ENCODE measurements at regions not wholly inside any gene's neighbourhood (a gene's known extent, or its start where the extent isn't known, plus 50 kb on each side); places are given as distances from the start of the nearest gene placed in this dataset.

GRCh38 chr9:18015116-18015515 is 436.2 kb downstream of the SH3GL2 start:
- no peak for TF ChIP-seq POLR2A (IDR thresholded peaks at IDR 0.05)
- TF ChIP-seq CTCF (IDR thresholded peaks at IDR 0.05): no peak
